ENCODE measurements at regions not wholly inside any gene's neighbourhood (a gene's known extent, or its start where the extent isn't known, plus 50 kb on each side); places are given as distances from the start of the nearest gene placed in this dataset.
A peak's percentile ranks its signal among the peaks of the same experiment; 100 is the strongest.

DNA sequence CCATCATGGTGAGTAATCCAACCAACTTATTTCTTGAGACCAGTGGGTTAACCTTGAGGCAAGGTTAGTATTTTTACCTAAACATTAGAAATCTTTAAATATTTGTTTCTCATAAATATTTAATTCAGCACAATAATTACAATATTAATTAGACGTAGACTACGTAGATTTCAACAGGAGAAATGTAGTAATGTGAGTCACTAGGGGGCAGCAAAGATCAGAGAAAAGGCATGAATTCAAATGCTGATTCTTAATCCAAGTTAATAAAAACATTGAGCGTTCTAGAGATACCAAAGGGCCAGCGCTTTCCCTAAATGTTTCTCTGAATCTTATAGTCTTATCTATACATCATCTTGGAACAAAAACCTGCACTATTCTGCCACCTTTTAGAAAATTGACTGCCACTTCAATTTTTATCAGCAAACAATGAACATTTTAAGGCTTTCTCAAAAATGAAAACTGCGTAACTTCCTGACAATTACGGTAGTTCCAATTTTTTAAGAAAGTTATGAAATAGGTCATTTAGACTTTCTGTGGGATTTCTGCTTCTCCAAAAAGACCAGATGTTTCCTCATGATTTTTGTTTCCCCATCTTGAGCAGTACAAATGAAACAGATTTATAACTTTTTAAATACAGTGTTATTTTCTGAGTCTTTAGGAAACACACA is 180.7 kb downstream of the GASK1B start:
- DNase-seq (ENCODE audit: extremely low spot score): peak; percentile 21
- CTCF ChIA-PET: no interaction called here
- TF ChIP-seq, protein P1, sequence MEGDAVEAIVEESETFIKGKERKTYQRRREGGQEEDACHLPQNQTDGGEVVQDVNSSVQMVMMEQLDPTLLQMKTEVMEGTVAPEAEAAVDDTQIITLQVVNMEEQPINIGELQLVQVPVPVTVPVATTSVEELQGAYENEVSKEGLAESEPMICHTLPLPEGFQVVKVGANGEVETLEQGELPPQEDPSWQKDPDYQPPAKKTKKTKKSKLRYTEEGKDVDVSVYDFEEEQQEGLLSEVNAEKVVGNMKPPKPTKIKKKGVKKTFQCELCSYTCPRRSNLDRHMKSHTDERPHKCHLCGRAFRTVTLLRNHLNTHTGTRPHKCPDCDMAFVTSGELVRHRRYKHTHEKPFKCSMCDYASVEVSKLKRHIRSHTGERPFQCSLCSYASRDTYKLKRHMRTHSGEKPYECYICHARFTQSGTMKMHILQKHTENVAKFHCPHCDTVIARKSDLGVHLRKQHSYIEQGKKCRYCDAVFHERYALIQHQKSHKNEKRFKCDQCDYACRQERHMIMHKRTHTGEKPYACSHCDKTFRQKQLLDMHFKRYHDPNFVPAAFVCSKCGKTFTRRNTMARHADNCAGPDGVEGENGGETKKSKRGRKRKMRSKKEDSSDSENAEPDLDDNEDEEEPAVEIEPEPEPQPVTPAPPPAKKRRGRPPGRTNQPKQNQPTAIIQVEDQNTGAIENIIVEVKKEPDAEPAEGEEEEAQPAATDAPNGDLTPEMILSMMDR (IDR thresholded peaks at IDR 0.05; ENCODE audit: control extremely low read depth, extremely low read depth, low read depth, missing control alignments): peak; percentile 59
- POLR2A ChIA-PET: no interaction called here

- POLR2A ChIA-PET: no interaction called here
- no peak for DNase-seq (ENCODE audit: extremely low spot score)
- CTCF ChIA-PET: no interaction called here
- TF ChIP-seq, protein P1 (IDR thresholded peaks at IDR 0.05; ENCODE audit: control extremely low read depth, extremely low read depth, low read depth, missing control alignments): no peak
Observed at GRCh38 chr4:157988641-157989040, 184.2 kb downstream of the GASK1B start.

DNA sequence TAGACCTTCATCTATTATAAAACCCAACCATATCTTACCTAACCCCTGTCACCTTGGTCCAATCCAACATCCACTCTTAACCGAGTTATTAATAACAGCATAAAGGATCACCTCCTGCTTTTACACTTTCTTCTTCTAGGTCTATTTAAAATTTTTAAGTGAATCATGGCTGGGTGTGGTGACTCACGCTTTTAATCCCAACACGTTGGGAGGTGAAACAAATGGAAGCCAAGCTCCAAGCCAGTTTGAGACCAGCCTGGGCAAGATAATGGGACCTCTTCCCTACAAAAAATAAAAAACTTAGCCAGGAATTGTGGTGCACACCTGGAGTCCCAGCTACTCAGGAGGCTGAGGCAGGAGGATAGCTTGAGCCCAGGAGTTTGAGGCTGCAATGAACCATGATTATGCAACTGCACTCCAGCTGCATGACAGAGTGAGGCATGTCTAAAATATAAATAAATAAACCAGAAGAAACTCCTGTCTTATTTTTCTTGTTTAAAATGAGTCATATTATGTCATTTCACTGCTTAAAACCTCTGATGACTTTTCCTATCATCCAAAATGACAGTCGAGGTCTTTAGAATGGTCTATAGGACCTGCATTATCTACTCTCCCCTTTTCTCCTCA is 188.4 kb downstream of the GASK1B start:
- no peak for DNase-seq (ENCODE audit: extremely low spot score)
- ChIA-PET POLR2A (no interaction called here), CTCF (no interaction called here)
- TF ChIP-seq, protein P1 (IDR thresholded peaks at IDR 0.05; ENCODE audit: control extremely low read depth, extremely low read depth, low read depth, missing control alignments): no peak

- POLR2A ChIA-PET: no interaction called here
Observed at GRCh38 chr4:157983300-157983699, 189.5 kb downstream of the GASK1B start.

GRCh38 chr4:157980158-157980557 is 192.7 kb downstream of the GASK1B start:
- POLR2A ChIA-PET: no interaction called here

More at GRCh38 chr4:157983300-157983699, 189.5 kb downstream of the GASK1B start:
- no peak for DNase-seq (ENCODE audit: extremely low spot score)
- TF ChIP-seq, protein P1 (IDR thresholded peaks at IDR 0.05; ENCODE audit: control extremely low read depth, extremely low read depth, low read depth, missing control alignments): no peak
- CTCF ChIA-PET: no interaction called here

DNA sequence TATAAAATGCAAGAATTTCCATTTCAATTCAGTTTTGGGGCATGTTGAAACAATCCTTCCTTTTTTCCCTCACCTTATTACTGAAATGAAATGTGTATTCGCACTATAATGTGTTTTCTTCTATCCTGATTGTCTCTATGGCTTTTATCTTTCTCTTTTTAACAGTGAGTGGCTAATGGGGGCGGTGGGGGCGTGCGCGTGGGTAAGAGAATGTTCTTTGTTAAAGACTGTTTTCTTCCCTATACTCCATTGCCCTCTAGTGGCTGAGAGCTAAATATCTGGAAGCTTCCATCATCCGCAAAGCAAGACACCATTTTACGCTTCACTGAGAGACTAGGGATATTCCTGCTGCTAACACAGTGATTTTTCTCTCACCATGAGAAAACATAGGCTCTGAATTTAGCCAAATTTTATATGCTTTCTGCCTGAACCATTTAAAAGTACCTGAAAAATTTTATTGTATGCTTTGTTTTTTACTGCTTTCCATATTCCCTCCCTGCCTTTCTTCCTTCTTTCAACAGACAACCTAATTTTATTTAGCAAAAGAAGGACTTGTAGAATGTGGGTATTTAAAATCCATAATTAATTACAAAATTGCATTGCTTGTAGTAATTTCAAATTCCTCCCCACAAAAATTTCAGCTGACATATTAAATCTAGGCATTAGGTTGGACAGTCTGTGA is 194.0 kb downstream of the GASK1B start:
- TF ChIP-seq, protein P1 (IDR thresholded peaks at IDR 0.05; ENCODE audit: control extremely low read depth, extremely low read depth, low read depth, missing control alignments): peak; percentile 75
- DNase-seq (ENCODE audit: extremely low spot score): peak; percentile 39
- ChIA-PET POLR2A (no interaction called here), CTCF (interaction anchor here (0.6 to 2.1 kb wide), 9 partner anchors 10 to 769 kb away, joined by 3 to 19 read pairs (median 3); no protein-coding TSS in a partner anchor)

More at GRCh38 chr4:157980158-157980557, 192.7 kb downstream of the GASK1B start:
- DNase-seq (ENCODE audit: extremely low spot score): no peak
- TF ChIP-seq, protein P1 (IDR thresholded peaks at IDR 0.05; ENCODE audit: control extremely low read depth, extremely low read depth, low read depth, missing control alignments): no peak
- CTCF ChIA-PET: interaction anchor here (1.5 to 2.1 kb wide), 4 partner anchors 11 to 761 kb away, joined by 3 to 19 read pairs (median 4); no protein-coding TSS in a partner anchor

Data from GM10248 (cell line).